Endothelial cell (in vitro differentiated cells): ENCODE measurements at regions not wholly inside any gene's neighbourhood (a gene's known extent, or its start where the extent isn't known, plus 50 kb on each side); places are given as distances from the start of the nearest gene placed in this dataset.

Source experiments
- DNase-seq: peaks from one replicate; pipeline ENCODE4 v3.0.0; 2021; ENCODE audit warnings: low spot score
- H3K27ac Mint-ChIP-seq: one replicate; pipeline ENCODE4 v1.8.0; 2021; ENCODE audit warnings: mixed read lengths, inconsistent platforms; ENCODE audit not compliant: unreplicated experiment
- H3K27me3 Mint-ChIP-seq: one replicate; pipeline ENCODE4 v1.8.0; 2021; ENCODE audit warnings: mild to moderate bottlenecking, moderate library complexity, mixed read lengths, inconsistent platforms; ENCODE audit not compliant: unreplicated experiment
- H3K36me3 Mint-ChIP-seq: one replicate; pipeline ENCODE4 v1.8.0; 2021; ENCODE audit warnings: mild to moderate bottlenecking, low read depth, mixed read lengths, inconsistent platforms; ENCODE audit not compliant: unreplicated experiment
- H3K4me1 Mint-ChIP-seq: one replicate; pipeline ENCODE4 v1.8.0; 2021; ENCODE audit warnings: mild to moderate bottlenecking, mixed read lengths, inconsistent platforms; ENCODE audit not compliant: unreplicated experiment
- H3K4me3 Mint-ChIP-seq: one replicate; pipeline ENCODE4 v1.8.0; 2021; ENCODE audit warnings: mild to moderate bottlenecking, mixed read lengths, inconsistent platforms; ENCODE audit not compliant: unreplicated experiment
- H3K9me3 Mint-ChIP-seq: one replicate; pipeline ENCODE4 v1.8.0; 2021; ENCODE audit warnings: mixed read lengths, inconsistent platforms; ENCODE audit not compliant: unreplicated experiment
- TF ChIP-seq, protein P1 (sequence below): fragments of 200-600 bp; sonication (generic); IDR thresholded peaks from one replicate; pipeline ENCODE4 v1.5.0; 2021; ENCODE audit warnings: antibody characterized with exemption; ENCODE audit not compliant: unreplicated experiment

DNA sequence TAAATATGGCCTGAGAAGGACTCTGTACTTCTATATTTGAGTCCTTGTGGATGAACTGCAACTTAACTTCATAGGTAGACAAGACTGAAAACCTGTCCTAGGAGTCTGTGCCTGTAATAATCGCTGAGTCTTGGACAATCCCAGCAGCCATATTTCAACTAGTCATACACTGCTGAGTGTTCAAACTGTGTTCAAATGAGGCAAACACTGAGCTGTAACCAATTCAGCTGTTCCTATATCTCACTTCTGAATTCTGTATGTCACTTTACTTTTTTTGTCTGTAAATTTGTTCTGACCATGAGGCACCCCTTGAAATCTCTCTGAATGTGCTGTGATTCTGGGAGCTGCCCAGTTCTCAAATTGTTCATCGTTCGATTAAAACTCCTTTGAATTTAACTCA, 72.4 kb downstream of the FOXF2 start:
- Mint-ChIP-seq H3K4me3 (no peak overlapping the region), H3K27me3 (peaks cover 3% of the 10 kb centered on the region), H3K9me3 (no peaks in the 10 kb centered on the region), H3K4me1 (no peaks in the 10 kb centered on the region), H3K36me3 (no peaks in the 10 kb centered on the region), H3K27ac (no peak overlapping the region)
- no peak for DNase-seq
- TF ChIP-seq, protein P1, sequence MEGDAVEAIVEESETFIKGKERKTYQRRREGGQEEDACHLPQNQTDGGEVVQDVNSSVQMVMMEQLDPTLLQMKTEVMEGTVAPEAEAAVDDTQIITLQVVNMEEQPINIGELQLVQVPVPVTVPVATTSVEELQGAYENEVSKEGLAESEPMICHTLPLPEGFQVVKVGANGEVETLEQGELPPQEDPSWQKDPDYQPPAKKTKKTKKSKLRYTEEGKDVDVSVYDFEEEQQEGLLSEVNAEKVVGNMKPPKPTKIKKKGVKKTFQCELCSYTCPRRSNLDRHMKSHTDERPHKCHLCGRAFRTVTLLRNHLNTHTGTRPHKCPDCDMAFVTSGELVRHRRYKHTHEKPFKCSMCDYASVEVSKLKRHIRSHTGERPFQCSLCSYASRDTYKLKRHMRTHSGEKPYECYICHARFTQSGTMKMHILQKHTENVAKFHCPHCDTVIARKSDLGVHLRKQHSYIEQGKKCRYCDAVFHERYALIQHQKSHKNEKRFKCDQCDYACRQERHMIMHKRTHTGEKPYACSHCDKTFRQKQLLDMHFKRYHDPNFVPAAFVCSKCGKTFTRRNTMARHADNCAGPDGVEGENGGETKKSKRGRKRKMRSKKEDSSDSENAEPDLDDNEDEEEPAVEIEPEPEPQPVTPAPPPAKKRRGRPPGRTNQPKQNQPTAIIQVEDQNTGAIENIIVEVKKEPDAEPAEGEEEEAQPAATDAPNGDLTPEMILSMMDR, result no peak

DNA sequence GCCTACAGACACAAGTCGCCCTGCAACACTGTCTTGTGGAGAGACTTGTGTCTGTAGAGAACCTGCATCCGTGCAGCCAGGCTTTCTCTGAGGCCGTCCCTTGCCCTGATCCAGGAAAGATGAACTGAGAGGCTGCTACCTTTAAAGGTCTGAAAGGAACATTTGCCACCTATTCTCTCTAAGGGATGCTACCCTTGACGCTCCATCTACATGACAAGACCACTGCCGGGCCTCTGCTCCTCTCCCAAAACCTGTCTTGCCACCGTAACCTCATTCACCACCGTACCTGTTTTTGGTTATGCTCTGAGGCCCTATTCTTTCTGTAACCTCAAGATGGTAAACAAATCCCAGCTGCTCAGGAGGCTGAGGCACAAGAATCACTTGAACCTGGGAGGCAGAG, 73.9 kb downstream of the FOXF2 start:
- Mint-ChIP-seq H3K27me3 (peaks cover 3% of the 10 kb centered on the region), H3K4me3 (no peak overlapping the region), H3K27ac (no peak overlapping the region), H3K9me3 (no peaks in the 10 kb centered on the region), H3K4me1 (no peaks in the 10 kb centered on the region), H3K36me3 (no peaks in the 10 kb centered on the region)
- no peak for DNase-seq
- TF ChIP-seq, protein P1, result no peak

DNA sequence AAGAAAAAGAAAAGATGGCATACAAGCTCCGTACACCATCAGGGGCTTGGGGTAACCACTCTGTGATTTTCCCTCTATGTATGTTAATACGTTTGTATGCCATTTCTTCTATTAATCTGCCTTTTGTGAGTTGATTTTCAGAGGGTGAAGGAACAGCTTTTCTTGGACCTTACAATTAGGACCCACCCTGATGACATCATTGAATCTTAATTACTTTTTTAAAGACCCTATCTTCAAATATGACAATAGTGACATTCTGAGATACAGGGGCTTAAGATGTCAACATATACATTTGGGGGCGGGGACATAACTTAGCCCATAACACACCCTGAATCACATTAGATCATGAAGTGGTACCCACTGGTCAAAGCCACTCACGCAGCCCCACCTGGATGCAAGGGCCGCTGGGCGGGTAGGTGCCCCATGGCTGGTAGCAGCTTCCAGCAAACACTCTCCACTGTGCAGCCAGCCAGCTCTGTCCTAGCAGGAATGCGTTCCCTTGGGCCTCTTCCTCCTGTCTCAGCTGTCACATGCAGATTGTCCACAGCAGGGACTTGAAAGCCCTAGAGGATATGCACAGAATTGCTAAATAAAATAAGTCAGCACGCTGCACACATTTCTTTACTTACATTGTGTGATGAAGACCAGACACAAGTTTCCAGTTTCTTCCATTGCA, 74.5 kb downstream of the FOXF2 start:
- H3K36me3 Mint-ChIP-seq, result no peaks in the 10 kb centered on the region

DNA sequence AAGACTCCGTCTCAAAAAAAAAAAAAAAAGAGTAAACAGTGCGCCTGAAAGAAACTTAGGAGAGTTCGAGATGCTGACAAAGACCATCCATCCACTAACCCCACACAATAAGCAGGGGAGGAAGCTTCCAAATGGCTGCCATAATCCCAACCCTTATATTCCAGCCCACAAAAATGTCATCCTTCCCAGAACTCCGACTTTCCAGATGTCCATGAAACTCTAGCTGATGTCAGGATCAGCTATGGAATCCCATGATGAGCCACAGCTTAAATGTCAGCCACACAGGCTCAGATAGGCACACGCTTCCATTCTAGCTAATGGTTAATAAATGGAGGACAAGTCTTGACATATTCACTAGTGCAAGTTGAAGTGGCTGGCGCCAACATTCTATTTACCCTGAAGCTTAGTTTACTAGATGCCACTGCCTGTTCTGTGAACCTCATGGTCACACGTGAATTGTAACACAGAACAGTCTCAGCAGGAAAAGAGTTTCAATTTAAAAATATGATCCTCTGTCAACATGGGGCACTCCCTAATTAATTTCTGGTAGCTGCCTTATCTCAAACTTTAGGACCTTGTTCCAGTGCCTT, 75.5 kb downstream of the FOXF2 start:
- peaks cover 3% of the 10 kb centered on the region for H3K27me3 Mint-ChIP-seq
- DNase-seq, result no peak
- H3K36me3 Mint-ChIP-seq, result no peaks in the 10 kb centered on the region
- no peak overlapping the region for H3K4me3 Mint-ChIP-seq
- H3K27ac Mint-ChIP-seq, result no peak overlapping the region
- H3K9me3 Mint-ChIP-seq, result no peaks in the 10 kb centered on the region
- TF ChIP-seq, protein P1, result no peak
- H3K4me1 Mint-ChIP-seq, result no peaks in the 10 kb centered on the region

More for the DNA sequence above, 74.5 kb downstream of the FOXF2 start:
- Mint-ChIP-seq H3K9me3 (no peaks in the 10 kb centered on the region), H3K27ac (no peak overlapping the region), H3K4me3 (no peak overlapping the region), H3K4me1 (no peaks in the 10 kb centered on the region), H3K27me3 (peaks cover 3% of the 10 kb centered on the region)
- TF ChIP-seq, protein P1, result no peak
- DNase-seq, result no peak

DNA sequence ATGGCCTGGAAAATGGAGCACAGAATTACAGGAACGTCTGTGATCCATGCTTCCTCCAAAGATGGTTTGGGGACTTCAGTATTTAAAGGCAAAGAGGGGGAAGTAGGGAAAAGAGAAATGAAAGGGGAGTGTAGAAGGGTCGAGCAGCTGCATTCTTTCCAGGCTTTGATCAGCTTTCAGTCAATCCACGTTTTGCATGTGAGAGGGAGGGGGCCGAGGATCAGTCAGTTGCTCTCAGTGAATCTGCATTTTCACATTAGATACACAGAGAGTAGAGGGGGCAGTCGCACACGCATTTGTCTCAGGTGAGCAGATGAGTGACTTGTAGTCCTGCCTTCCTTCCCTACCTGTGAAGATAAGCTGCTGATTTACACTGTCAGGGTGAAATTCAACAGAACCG, 78.8 kb downstream of the FOXF2 start:
- no peaks in the 10 kb centered on the region for H3K36me3 Mint-ChIP-seq
- peaks cover 7% of the 10 kb centered on the region for H3K4me1 Mint-ChIP-seq
- H3K4me3 Mint-ChIP-seq, result no peak overlapping the region
- H3K27ac Mint-ChIP-seq, result no peak overlapping the region
- no peak for DNase-seq
- no peaks in the 10 kb centered on the region for H3K9me3 Mint-ChIP-seq
- TF ChIP-seq, protein P1, result no peak
- peaks cover 3% of the 10 kb centered on the region for H3K27me3 Mint-ChIP-seq
